ENCODE measurements at regions not wholly inside any gene's neighbourhood (a gene's known extent, or its start where the extent isn't known, plus 50 kb on each side); places are given as distances from the start of the nearest gene placed in this dataset.
"Not testable (repeated sequence)": the region's sequence is repeated elsewhere in the genome, so short reads cannot be mapped to it uniquely, and the experiment has no call there.

- DNase-seq: not testable (repeated sequence)
Observed at GRCh38 chr1:176396604-176397395, 66.2 kb upstream of the PAPPA2 start.

GRCh38 chr1:176391621-176392020, 71.4 kb upstream of the PAPPA2 start:
- no peak for DNase-seq

- no peak for DNase-seq
Observed at GRCh38 chr1:176384841-176385240, 78.1 kb upstream of the PAPPA2 start.

DNA sequence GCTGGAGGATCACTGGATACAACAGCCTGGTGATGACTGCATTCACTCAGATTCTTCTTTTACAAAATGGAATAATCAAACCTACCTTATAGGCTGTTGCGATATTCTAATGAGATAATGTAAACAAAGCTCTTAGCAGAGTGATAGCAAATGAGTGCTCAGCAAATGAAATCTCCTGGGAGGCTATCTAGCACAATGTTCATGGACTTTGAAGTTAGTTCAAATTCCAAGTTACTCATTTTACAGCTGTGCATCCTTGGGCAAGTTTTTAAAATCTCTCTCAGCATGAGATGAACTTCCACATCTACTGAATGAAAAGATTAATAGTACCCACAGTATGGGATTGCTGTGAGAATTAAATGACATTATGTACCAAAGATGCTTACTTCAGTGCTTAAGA, 80.8 kb upstream of the PAPPA2 start:
- no peak for DNase-seq

DNA sequence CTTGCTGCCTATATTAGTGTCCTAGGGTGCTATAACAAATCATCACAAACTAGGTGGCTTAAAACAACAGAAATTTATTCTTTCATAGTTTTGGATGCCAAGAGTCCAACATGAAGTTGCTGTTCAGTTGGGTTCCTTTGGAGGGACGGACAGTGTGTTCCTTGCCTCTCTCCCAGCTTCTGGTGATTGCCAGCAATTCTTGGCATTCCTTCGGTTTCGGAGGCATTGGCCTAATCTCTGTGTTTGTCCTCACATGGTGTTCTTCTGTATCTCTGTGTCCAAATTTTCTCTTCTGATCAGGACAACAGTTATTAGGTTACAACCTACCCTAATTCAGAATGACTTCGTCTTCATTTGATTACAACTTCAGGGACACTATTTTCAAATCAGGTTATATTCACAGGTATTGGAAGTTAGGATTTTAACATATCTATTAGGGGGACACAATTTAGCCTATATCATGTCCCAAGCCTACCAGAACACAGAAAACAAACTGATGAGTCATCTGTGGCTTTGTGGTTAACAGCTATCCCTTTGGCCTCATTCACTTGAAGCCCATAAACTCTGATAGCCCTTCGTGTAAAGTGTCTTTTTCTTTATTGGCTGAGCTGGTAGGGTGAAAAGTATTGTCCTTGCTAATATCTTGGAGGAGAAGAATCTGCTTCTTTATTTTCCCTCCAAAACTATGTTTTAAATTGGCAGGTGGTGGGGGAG, 83.2 kb upstream of the PAPPA2 start:
- DNase-seq: no peak

DNA sequence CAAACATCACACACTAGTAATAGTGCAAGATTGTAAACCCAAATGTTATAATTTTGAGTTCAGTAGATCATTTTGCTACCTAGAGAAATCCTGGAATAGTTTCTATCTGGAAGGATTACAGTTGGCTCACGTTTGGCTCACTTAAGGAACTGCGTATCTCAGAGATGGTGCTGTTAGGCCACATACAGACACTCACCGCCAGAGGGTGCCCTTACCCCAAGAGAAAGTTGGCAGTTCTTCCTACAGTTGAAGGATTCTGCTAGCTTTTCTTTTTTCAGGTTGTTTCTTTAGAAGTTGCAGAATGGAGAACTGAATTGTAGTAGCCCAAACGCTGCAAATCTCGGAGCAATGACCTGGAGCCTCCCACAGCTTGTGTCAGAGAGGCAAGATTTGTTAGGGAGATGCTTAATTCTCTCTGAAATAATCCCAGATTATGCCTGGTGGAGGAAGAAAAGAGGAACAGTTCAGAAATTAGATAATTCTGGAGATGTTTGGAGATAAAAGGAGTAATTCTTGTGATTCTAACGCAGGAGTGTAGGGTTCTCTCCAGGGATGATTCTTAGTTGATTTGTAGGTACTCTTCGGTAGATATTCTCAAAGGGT, 87.9 kb upstream of the PAPPA2 start:
- peak; percentile 86 for DNase-seq

- no peak for DNase-seq
Observed at GRCh38 chr1:176364236-176364905, 98.6 kb upstream of the PAPPA2 start.

DNA sequence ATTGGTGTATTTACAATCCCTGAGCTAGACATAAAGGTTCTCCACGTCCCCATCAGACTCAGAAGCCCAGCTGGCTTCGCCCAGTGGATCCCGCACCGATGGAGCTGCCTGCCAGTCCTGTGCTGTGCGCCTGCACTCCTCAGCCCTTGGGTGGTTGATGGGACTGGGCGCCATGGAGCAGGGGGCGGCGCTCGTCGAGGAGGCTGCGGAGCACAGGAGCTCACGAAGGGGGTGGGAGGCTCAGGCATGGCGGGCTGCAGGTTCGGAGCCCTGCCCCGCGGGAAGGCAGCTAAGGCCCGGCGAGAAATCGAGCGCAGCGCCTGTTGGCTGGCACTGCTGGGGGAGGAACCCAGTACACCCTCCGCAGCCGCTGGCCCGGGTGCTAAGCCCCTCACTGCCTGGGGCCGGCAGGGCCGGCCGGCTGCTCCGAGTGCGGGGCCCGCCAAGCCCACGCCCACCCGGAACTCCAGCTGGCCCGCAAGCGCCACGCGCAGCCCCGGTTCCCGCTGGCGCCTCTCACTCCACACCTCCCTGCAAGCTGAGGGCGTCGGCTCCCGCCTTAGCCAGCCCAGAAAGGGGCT, 113.8 kb upstream of the PAPPA2 start:
- not testable (repeated sequence) for DNase-seq

DNA sequence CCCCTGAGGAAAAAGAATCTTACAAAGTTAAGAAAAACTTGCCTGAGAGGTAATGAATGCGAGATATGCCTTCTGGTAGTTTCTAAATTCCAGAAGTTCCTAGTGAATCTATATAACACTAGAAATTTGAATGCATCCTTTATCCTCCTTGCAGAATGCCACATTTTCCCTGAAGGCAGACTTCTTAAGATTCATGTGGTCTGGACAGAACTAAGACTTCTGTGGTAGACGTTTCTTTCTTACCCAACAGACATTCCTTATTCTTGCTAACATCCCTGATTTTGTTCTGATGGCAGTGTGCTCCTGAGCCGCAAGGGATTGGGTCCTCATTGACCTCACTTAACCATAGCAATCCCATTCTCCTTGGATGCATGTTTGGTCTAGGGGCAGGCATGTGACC, 121.3 kb upstream of the PAPPA2 start:
- no peak for DNase-seq

- no peak for DNase-seq
Observed at GRCh38 chr1:176338877-176339276, 124.1 kb upstream of the PAPPA2 start.

GRCh38 chr1:176330782-176331181, 123.7 kb upstream of the COP1 start:
- no peak for DNase-seq

- DNase-seq: no peak
Observed at GRCh38 chr1:176325664-176326063, 118.6 kb upstream of the COP1 start.

- no peak for DNase-seq
Observed at GRCh38 chr1:176323472-176323871, 116.4 kb upstream of the COP1 start.

DNA sequence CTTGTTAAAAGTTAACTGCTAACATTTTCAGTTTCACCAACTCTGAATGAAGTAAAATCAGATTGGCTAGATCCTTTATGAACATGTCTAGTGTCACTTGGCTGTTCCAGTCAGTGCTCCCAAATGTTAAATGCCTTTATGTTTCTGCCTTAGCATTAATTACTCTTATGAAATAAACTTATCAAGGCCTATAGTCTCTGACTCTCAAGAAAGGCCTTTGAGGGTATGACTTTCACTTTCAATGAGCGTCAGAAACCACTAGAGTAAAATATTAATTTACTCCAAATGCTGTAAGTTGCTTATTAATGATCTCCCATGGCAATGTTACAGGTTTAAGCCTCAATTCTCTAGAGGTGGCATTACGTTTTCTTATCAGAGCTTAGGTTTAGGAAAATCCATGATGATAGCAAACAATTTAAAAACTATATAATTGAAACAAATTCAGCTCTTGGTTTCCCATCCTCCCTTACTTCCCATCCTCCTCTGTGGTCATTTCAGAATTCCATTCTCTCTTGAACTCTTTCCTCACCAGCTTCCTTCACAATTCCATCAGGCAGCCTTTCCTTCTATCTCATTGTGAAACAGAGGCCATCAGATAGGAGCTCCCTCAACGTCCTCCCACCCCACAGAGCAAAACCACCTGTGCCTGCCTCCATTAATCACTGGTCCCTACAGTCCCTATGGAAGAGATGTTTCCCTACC, 108.6 kb upstream of the COP1 start:
- no peak for DNase-seq

GRCh38 chr1:176296602-176297001, 89.5 kb upstream of the COP1 start:
- not testable (repeated sequence) for DNase-seq

GRCh38 chr1:176285996-176286395, 78.9 kb upstream of the COP1 start:
- no peak for DNase-seq

- DNase-seq: no peak
Observed at GRCh38 chr1:176271572-176271971, 64.5 kb upstream of the COP1 start.

Measured in right forelimb (tissue), 1 donor.